ENCODE measurements at regions not wholly inside any gene's neighbourhood (a gene's known extent, or its start where the extent isn't known, plus 50 kb on each side); places are given as distances from the start of the nearest gene placed in this dataset.

- intact Hi-C loops (cut with micrococcal nuclease), result no loop called here
- DNase-seq, result no peak
- H3K27ac Mint-ChIP-seq, result no peak overlapping the region
Measured at GRCh38 chr22:25490896-25491295, 73.6 kb upstream of the GRK3 start.

GRCh38 chr22:25492162-25492561 lies 72.3 kb upstream of the GRK3 start:
- H3K4me1 ChIP-seq (ENCODE audit: control insufficient read depth in 2 of 2, insufficient read depth in 2 of 2, low read length in 2 of 2), result peaks cover 0 to 4% of the 10 kb centered on the region in 2 donors
- no peak overlapping the region for H3K9ac ChIP-seq (ENCODE audit: low read length)
- H2AFZ ChIP-seq (ENCODE audit: insufficient read depth, low read depth, low read length, poor library complexity, severe bottlenecking), result no peak overlapping the region
- no peak overlapping the region for H3K4me3 Mint-ChIP-seq
- H3K36me3 ChIP-seq (replicated peaks in 1 of 2; ENCODE audit: control extremely low read depth in 1 of 2, control insufficient read depth in 1 of 2, extremely low read depth in 1 of 2, insufficient read depth in 2 of 2, low read length in 1 of 2), result no peaks in the 10 kb centered on the region
- CTCF ChIA-PET, result no interaction called here
- H3K27ac ChIP-seq (ENCODE audit: low read length in 2 of 2), result no peak overlapping the region
- DNase-seq (no peak), ATAC-seq (ENCODE audit: low read depth) (no peak)
- no peaks in the 10 kb centered on the region for H4K20me1 ChIP-seq (ENCODE audit: control insufficient read depth, insufficient read depth, low read length, poor library complexity, severe bottlenecking)
- H3K9me3 ChIP-seq (ENCODE audit: control extremely low read depth in 1 of 3, control insufficient read depth in 2 of 3, insufficient read depth in 1 of 3, low read length in 2 of 3), result no peaks in the 10 kb centered on the region
- H3K79me2 ChIP-seq (ENCODE audit: control insufficient read depth, insufficient read depth, low read length), result no peaks in the 10 kb centered on the region
- TF ChIP-seq CTCF (IDR thresholded peaks at IDR 0.05) (no peak), EZH2 (IDR thresholded peaks at IDR 0.05; ENCODE audit: borderline replicate concordance, insufficient read depth, low read depth, low read length, poor library complexity, severe bottlenecking) (no peak)
- no peaks in the 10 kb centered on the region for H3K27me3 Mint-ChIP-seq
- H3K27me3 ChIP-seq (replicated peaks in 1 of 4; ENCODE audit: control extremely low read depth in 1 of 4, control insufficient read depth in 3 of 4, insufficient read depth in 4 of 4, low read length in 3 of 4), result peaks cover 0 to 4% (median 0%) of the 10 kb centered on the region in 4 experiments
- POLR2A ChIA-PET, result no interaction called here
- H3K4me2 ChIP-seq (replicated peaks; ENCODE audit: low read depth, low read length, poor library complexity, severe bottlenecking), result no peak overlapping the region
- H3K4me3 ChIP-seq (ENCODE audit: control extremely low read depth in 1 of 5, extremely low read depth in 1 of 5, insufficient read depth in 1 of 5, low read depth in 2 of 5, low read length in 4 of 5), result no peak overlapping the region
- intact Hi-C loops (cut with micrococcal nuclease), result no loop called here
- no peak overlapping the region for H3K27ac Mint-ChIP-seq
- H3K9me3 Mint-ChIP-seq (ENCODE audit: insufficient read depth), result peaks cover 11% of the 10 kb centered on the region
- H3K4me1 Mint-ChIP-seq, result peaks cover 8% of the 10 kb centered on the region

More at GRCh38 chr22:25490896-25491295, 73.6 kb upstream of the GRK3 start:
- H3K79me2 ChIP-seq (ENCODE audit: control insufficient read depth, insufficient read depth, low read length), result no peaks in the 10 kb centered on the region
- H3K4me1 ChIP-seq (ENCODE audit: control insufficient read depth in 2 of 2, insufficient read depth in 2 of 2, low read length in 2 of 2), result peaks cover 0 to 4% of the 10 kb centered on the region in 2 donors
- H3K4me2 ChIP-seq (replicated peaks; ENCODE audit: low read depth, low read length, poor library complexity, severe bottlenecking), result no peak overlapping the region
- ChIA-PET POLR2A (no interaction called here), CTCF (no interaction called here)
- no peak overlapping the region for H3K9ac ChIP-seq (ENCODE audit: low read length)
- TF ChIP-seq CTCF (IDR thresholded peaks at IDR 0.05) (no peak), EZH2 (IDR thresholded peaks at IDR 0.05; ENCODE audit: borderline replicate concordance, insufficient read depth, low read depth, low read length, poor library complexity, severe bottlenecking) (no peak)
- H3K9me3 ChIP-seq (ENCODE audit: control extremely low read depth in 1 of 3, control insufficient read depth in 2 of 3, insufficient read depth in 1 of 3, low read length in 2 of 3), result no peaks in the 10 kb centered on the region
- no peaks in the 10 kb centered on the region for H3K36me3 ChIP-seq (replicated peaks in 1 of 2; ENCODE audit: control extremely low read depth in 1 of 2, control insufficient read depth in 1 of 2, extremely low read depth in 1 of 2, insufficient read depth in 2 of 2, low read length in 1 of 2)
- H3K27ac ChIP-seq (ENCODE audit: low read length in 2 of 2), result no peak overlapping the region
- Mint-ChIP-seq H3K27me3 (no peaks in the 10 kb centered on the region), H3K4me1 (peaks cover 8% of the 10 kb centered on the region), H3K9me3 (ENCODE audit: insufficient read depth) (peaks cover 11% of the 10 kb centered on the region), H3K4me3 (no peak overlapping the region)
- 98% methylated on average over 5 of the region's 5 CpGs for WGBS (ENCODE audit: insufficient coverage)
- no peak for ATAC-seq (ENCODE audit: low read depth)
- no peak overlapping the region for H3K4me3 ChIP-seq (ENCODE audit: control extremely low read depth in 1 of 5, extremely low read depth in 1 of 5, insufficient read depth in 1 of 5, low read depth in 2 of 5, low read length in 4 of 5)
- peaks cover 0 to 4% (median 0%) of the 10 kb centered on the region in 4 experiments for H3K27me3 ChIP-seq (replicated peaks in 1 of 4; ENCODE audit: control extremely low read depth in 1 of 4, control insufficient read depth in 3 of 4, insufficient read depth in 4 of 4, low read length in 3 of 4)
- no peaks in the 10 kb centered on the region for H4K20me1 ChIP-seq (ENCODE audit: control insufficient read depth, insufficient read depth, low read length, poor library complexity, severe bottlenecking)
- H2AFZ ChIP-seq (ENCODE audit: insufficient read depth, low read depth, low read length, poor library complexity, severe bottlenecking), result no peak overlapping the region

Measured in B cell (primary cell).